GM21360 (cell line): ENCODE measurements at regions not wholly inside any gene's neighbourhood (a gene's known extent, or its start where the extent isn't known, plus 50 kb on each side); places are given as distances from the start of the nearest gene placed in this dataset.

Experiments used
- ATAC-seq: cut with Tn5 transposase; IDR thresholded peaks from one replicate; pipeline ENCODE4 v1.9.1; 2021; ENCODE audit warnings: mild to moderate bottlenecking, moderate library complexity; ENCODE audit not compliant: unreplicated experiment

GRCh38 chr17:12575641-12576040 is 90.0 kb upstream of the MYOCD start:
- ATAC-seq: no peak

- ATAC-seq: no peak
These were observed 86.4 kb upstream of the MYOCD start for GRCh38 chr17:12579288-12579687.

DNA sequence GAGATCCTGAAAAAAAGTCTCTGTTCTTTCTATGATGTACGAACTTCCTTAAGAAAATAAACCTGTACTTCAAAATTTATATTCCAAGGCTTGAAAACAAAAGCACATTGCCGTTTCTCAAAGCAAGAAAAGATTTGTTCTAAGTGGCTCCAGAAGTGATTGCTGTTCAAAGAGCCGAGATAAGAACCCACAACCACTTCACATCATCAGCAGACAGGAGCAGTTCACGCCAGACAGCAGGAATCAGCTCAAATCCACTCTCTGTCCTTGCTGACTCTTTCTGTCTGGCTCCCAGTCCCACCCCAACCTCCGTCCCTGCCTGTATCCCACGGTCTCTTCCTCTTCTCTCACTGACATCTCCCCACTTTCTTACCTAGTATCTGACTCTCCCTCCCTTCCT is 85.0 kb upstream of the MYOCD start:
- ATAC-seq: no peak

DNA sequence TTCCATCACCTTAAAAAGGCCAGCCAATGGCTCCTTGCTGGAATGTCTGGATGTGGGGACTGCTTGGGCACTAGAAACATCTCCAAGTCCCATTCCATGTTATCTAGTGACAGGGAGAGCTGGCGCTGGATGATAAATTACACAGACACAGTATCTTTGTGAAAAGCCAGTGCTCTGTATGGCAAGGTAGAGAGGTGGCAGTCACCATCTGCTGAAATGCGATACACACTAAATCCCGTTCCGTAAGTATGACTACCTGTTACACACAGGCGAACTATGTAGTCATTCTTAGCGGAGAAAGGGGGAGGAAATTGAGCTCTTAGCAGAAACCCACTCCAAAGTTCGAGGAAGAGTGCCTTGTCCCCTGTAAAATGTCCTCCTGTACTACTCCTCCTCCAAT is 81.0 kb upstream of the MYOCD start:
- no peak for ATAC-seq

GRCh38 chr17:12588531-12588930 is 77.2 kb upstream of the MYOCD start:
- no peak for ATAC-seq

DNA sequence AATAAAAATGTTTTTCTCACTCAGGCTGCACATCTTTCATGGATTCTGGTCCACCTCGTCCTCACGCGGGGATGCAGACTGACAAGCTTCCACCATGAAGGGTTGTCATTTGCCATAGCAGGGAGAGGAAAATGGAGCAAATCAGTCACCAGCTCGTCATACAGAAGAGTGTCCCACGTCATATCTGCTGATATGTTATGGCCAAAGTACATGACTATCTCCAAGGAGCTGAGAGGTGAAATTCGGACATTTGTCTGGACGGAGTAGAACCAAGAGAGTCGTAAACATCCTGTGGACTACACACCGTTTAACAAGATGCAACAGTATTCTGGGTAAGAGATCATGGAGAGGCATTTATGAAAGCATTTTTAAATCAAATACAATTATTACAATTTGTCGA is 75.3 kb upstream of the MYOCD start:
- ATAC-seq: no peak

- ATAC-seq: no peak
These were observed 74.5 kb upstream of the MYOCD start for GRCh38 chr17:12591021-12591735.

GRCh38 chr17:12592941-12593340 is 72.7 kb upstream of the MYOCD start:
- no peak for ATAC-seq

DNA sequence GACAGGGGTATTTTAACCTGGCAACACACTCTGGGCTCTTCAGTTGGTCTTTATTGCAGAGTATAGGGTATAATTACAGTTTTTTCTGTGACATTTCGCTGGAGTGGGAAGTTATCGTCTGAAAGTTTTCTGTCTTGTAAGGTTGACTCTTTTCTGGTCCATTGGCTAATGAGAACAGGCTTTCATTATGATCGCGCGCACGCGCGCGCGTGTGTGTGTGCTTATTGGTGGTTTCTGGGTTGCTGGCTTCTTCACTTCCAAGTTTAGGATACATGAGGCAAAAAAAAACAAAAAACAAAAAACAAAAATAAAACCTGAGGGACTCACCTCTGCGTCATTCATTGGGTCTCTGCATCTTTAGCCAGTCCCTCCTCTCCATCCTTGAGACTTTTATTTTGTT is 68.7 kb upstream of the MYOCD start:
- no peak for ATAC-seq

GRCh38 chr17:12597895-12598294 is 67.8 kb upstream of the MYOCD start:
- no peak for ATAC-seq

GRCh38 chr17:12599186-12599920 is 66.3 kb upstream of the MYOCD start:
- ATAC-seq: no peak

GRCh38 chr17:12600349-12600748 is 65.3 kb upstream of the MYOCD start:
- no peak for ATAC-seq

DNA sequence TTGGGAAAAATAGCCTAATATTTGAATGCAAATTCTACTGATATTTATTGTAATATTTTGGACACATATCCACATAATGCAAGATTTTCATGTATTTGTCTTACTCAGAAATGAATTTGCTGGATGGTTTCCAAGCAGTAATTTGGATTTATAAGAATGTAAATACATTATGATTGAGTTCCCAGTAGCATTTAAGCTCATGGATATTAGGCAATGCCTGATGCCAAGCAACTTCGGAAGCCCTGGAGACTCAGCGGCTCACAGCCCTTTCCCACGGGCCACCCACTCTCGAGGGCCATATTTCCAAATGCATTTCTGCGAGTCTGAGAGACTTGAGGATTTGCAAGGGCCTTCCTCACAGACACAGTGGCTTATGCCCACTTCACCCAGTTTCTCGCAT is 62.1 kb upstream of the MYOCD start:
- no peak for ATAC-seq

DNA sequence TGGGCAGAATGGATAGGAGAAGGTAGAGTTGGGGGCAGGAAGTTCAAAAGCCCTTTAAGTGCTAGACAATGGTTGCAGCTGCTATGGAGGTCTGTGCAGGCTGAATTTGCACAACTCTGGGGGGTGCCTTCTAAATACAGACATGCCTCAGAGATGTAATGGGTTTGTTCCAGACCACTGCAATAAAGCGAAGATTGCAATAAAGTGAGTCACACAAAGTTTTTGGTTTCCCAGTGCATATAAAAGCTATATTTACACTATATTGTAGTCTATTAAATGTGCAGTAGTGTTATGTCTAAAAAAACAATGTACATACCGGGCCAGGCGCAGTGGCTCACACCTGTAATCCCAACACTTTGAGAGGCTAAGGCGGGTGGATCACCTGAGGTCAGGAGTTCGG is 60.5 kb upstream of the MYOCD start:
- no peak for ATAC-seq

- ATAC-seq: no peak
These were observed 52.1 kb upstream of the MYOCD start for GRCh38 chr17:12613566-12613965.
